Muscle layer of colon (tissue), 2 donors: ENCODE measurements at regions not wholly inside any gene's neighbourhood (a gene's known extent, or its start where the extent isn't known, plus 50 kb on each side); places are given as distances from the start of the nearest gene placed in this dataset.

Source experiments
- H3K27ac ChIP-seq: one replicate; pipeline ENCODE4 v1.7.0; 2013; ENCODE audit warnings: low read depth, mild to moderate bottlenecking, low read length, moderate library complexity
- H3K27me3 ChIP-seq, 2 donors: one replicate each; pipeline ENCODE4 v1.7.0; 2013; ENCODE audit warnings: low read length in 2 of 2, mild to moderate bottlenecking in 2 of 2; ENCODE audit not compliant: insufficient read depth in 2 of 2, control insufficient read depth in 1 of 2
- H3K36me3 ChIP-seq: one replicate; pipeline ENCODE4 v1.7.0; 2013; ENCODE audit warnings: mild to moderate bottlenecking, low read length; ENCODE audit not compliant: insufficient read depth
- H3K4me1 ChIP-seq: one replicate; pipeline ENCODE4 v1.7.0; 2013; ENCODE audit warnings: mild to moderate bottlenecking, low read length; ENCODE audit not compliant: insufficient read depth
- H3K4me3 ChIP-seq, 2 donors: one replicate each; pipeline ENCODE4 v1.7.0; 2013; ENCODE audit warnings: low read length in 2 of 2, low read depth in 1 of 2, mild to moderate bottlenecking in 1 of 2, moderate library complexity in 1 of 2
- H3K9ac ChIP-seq: one replicate; pipeline ENCODE4 v1.7.0; 2013; ENCODE audit warnings: low read length
- H3K9me3 ChIP-seq: one replicate; pipeline ENCODE4 v1.7.0; 2013; ENCODE audit warnings: mild to moderate bottlenecking, low read length
- donor health status: abdominal sarcoma.
- donor health status: Adenocarcinoma of cecum.

DNA sequence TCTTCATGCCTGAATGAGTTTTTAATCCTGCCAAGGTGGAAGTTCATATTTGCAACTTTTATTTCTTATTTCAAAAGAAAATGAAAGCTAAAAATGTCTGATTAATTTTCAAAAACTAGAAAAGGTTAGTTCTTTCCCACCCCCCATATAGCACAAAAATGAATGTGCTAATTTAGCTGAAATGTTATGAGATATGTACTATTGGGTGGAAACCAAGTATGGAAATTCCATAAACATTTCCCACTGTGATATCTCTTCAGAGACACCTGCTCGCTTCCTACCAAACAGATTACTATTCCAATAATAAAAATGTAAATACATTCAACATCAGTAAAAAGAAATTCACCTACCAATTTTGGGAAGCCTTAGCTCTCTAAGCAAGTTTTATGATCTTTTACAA lies 678.6 kb upstream of the ID4 start:
- Histone ChIP-seq H3K27me3 (no peaks in the 10 kb centered on the region), H3K9ac (no peak overlapping the region), H3K27ac (no peak overlapping the region), H3K4me3 (no peak overlapping the region), H3K9me3 (no peaks in the 10 kb centered on the region), H3K36me3 (no peaks in the 10 kb centered on the region), H3K4me1 (peaks cover 14% of the 10 kb centered on the region)

DNA sequence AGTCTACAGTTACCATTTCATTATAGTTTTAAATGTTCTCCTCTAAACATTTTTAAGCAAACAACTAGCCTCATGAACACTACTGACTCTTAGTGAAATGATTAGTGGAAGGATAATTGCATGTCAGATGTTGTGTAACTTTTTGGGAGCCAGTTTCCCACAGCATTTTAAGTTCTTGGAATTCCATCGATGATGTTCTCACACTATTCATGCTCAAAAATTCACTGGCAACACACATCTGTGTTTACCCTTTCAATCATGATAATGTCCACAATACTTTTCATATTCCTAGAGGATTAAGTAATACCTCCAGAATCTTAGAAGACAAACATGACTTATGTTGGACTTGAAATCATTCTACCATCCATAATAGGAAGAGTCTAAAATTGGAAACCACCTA lies 678.1 kb upstream of the ID4 start:
- Histone ChIP-seq H3K27ac (no peak overlapping the region), H3K9ac (no peak overlapping the region), H3K36me3 (no peaks in the 10 kb centered on the region), H3K4me1 (peaks cover 9% of the 10 kb centered on the region), H3K9me3 (no peaks in the 10 kb centered on the region), H3K4me3 (no peak overlapping the region), H3K27me3 (no peaks in the 10 kb centered on the region)

DNA sequence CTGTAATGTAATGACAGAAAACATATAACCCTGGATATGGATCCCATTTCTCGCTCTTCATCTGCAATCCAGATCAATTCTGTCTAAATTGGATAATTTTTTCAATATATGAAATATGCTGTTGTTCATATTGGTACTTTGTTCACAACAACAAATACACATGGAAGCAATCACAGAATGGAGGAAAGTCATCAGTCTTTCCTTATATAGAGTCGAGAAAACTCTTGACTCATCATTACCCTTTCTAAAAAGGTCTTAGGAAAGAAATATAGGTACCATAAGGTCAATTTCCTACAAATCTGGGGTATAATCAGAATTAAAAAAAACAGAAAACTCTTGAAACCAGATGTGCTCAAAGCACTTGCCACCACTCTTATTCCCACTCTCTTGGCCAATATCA lies 677.6 kb upstream of the ID4 start:
- Histone ChIP-seq H3K27me3 (no peaks in the 10 kb centered on the region), H3K27ac (no peak overlapping the region), H3K9ac (no peak overlapping the region), H3K4me3 (no peak overlapping the region), H3K36me3 (no peaks in the 10 kb centered on the region), H3K9me3 (no peaks in the 10 kb centered on the region), H3K4me1 (peaks cover 4% of the 10 kb centered on the region)

DNA sequence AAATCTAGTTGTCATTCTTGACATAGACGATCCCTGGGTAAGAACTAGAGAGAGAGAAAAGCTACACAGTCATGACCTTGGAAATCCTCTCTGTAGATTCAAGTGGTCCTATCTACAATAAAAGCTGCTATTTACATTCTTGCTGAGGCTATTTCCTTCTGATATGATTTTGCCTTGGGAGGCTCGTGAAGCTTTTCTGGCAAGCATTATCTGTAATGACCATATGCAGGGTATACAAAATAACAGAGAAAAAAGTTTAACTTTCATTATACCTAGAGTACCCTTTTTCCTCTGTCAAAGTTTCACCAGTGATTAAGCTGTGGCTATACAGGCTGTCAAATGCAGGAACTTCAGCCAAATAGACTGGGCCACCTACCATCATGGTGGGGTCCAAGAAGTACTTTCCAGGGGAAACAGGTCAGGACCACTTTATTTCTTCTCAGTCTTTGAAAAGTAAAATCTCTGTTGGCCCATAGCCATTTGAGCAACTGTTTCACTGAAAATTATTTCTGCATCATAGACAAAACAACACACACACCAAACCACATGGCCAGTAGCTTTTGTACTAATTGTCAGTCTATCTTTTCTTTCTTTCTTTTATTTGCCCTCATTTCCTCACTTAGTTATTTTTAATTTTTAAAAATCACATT lies 677.0 kb upstream of the ID4 start:
- no peaks in the 10 kb centered on the region for H3K36me3 ChIP-seq
- H3K27me3 ChIP-seq = no peaks in the 10 kb centered on the region
- no peak overlapping the region for H3K4me3 ChIP-seq
- H3K9me3 ChIP-seq = no peaks in the 10 kb centered on the region
- no peaks in the 10 kb centered on the region for H3K4me1 ChIP-seq
- no peak overlapping the region for H3K27ac ChIP-seq
- H3K9ac ChIP-seq = no peak overlapping the region

DNA sequence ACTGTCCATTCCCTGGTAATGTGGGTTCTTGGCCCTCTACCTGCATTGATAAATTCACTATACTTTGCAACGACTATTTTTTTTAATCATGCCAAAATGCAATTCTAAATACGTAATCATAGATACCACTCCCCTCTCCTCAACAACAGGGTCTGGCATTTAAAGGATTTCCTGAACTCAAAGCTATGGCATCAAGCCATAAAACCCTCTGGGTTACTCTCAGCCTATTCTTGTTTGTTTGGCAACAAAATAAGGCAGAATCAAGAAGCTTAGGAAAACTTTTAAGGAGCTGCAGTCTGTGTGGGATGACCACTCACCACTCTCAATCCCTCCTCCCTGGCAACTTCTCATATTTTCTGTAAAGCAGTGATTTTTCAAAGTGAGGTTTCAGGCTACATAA lies 669.9 kb upstream of the ID4 start:
- Histone ChIP-seq H3K4me3 (no peak overlapping the region), H3K9me3 (no peaks in the 10 kb centered on the region)

DNA sequence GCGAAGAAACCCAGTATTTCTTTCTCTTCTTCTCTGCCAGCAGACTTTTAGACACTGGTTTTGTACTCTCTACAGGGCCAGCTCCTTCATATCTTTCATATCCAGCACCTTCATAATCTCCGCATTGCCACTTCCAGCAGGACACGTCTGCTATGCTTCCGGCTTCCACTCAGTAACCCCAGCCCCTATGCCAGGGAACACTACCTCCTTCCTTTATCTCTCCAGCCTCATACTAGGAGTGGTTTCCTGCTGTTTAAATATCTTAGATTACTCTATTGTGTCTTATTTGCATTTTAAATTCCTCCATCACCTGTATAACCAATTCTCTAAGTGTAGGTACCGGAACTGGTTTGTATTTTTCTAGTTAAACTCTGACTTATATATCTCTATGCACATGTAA lies 667.8 kb upstream of the ID4 start:
- Histone ChIP-seq H3K36me3 (no peaks in the 10 kb centered on the region), H3K4me3 (no peak overlapping the region), H3K9ac (no peak overlapping the region), H3K4me1 (no peaks in the 10 kb centered on the region), H3K27ac (no peak overlapping the region), H3K27me3 (no peaks in the 10 kb centered on the region), H3K9me3 (no peaks in the 10 kb centered on the region)

More for the DNA sequence above, 669.9 kb upstream of the ID4 start:
- Histone ChIP-seq H3K36me3 (no peaks in the 10 kb centered on the region), H3K27me3 (no peaks in the 10 kb centered on the region), H3K27ac (no peak overlapping the region), H3K4me1 (no peaks in the 10 kb centered on the region), H3K9ac (no peak overlapping the region)

DNA sequence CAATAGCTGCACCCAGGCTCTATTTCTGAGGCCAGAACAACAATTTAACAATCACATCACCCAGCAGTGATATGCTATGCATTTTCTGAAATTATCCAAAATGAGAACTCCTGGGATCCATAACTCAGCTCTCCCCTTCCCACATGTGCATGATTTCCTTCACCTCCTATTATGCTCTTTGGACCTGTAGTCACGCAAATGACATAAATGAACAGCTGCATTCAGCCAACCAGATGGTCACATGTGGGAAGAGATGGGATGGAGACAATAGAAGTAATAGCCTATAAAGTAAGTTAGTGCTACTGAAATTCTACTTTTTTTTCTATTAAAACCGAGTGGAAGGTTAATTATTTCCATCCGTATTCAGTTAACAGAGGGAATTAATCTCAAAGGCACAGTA lies 662.1 kb upstream of the ID4 start:
- Histone ChIP-seq H3K9ac (no peak overlapping the region), H3K9me3 (no peaks in the 10 kb centered on the region), H3K27ac (no peak overlapping the region), H3K27me3 (no peaks in the 10 kb centered on the region), H3K36me3 (no peaks in the 10 kb centered on the region), H3K4me1 (no peaks in the 10 kb centered on the region), H3K4me3 (no peak overlapping the region)

DNA sequence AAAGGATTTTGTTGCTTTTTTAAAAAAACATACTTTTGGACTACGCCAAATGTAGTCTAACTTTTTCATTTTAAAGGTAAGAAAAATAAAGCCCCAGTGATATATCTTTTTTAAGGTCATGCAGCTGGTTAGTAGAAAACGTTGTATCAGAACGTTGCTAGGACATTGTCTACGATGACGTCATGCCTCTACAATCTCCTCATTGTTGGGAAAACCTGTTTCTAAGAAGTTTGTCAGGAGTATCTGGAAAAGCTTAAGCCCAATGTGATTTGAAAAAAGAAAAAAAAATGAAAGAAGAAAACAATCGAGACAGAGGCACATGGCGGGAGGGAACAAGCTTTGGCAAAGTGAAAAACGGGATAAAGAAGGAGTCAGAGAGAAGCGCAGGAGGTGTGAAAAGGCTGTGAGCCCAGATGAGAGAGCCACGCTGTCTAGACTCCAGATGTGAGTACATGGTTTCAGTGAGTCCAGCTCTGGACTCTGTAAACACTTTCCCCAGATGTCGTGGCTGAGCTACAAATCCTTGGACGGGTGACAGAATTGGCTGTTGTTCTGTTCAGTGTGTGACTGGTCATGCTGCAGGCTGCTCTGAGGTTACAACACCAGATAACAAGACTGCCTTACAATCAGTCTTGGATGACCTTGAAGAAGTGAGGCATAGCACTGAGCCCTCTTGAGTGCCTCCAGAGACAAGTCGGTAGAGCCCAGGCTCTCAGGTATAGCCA lies 656.7 kb upstream of the ID4 start:
- H3K4me1 ChIP-seq = peaks cover 8% of the 10 kb centered on the region
- no peaks in the 10 kb centered on the region for H3K9me3 ChIP-seq
- no peak overlapping the region for H3K9ac ChIP-seq
- no peaks in the 10 kb centered on the region for H3K27me3 ChIP-seq
- H3K4me3 ChIP-seq = no peak overlapping the region
- no peaks in the 10 kb centered on the region for H3K36me3 ChIP-seq
- H3K27ac ChIP-seq = no peak overlapping the region

DNA sequence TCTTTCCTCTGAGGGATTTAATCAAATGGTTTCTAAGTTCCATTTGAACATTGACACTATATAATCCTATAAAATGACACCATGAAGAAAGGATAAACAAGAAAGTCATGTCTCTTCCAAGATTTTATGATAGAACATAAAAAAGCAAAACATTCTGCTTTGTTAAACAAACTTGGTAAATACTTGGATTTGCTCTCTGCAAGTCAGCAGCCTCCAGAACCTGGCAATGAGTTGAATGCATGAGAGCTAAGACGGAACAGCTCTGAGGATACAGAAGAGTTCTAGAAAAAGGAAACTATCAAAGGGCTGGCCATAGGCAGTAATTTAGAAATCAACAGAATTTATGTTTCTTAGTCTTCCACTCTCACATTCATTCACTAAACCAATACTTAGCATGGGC lies 656.0 kb upstream of the ID4 start:
- Histone ChIP-seq H3K9ac (no peak overlapping the region), H3K36me3 (no peaks in the 10 kb centered on the region), H3K27me3 (no peaks in the 10 kb centered on the region), H3K9me3 (no peaks in the 10 kb centered on the region), H3K4me1 (peaks cover 8% of the 10 kb centered on the region), H3K4me3 (no peak overlapping the region), H3K27ac (no peak overlapping the region)

DNA sequence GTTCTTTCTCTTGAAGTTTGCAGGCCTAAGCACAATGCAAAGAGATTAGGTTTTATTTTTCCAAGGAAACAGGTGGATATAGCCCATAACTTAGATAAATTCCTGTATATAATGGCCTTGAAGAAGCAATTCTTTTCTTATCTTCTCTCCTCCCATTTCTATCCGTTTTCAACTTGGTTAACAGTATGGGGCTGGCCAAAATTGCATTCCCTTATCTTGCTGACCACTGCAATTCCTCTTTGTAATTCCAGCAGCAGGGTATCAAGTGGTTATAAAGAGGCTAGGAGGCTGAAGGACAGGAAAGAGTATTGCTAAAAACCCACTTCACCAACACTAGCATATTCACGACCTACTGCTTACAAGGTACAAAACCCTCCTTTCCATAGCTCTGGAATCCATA lies 643.5 kb upstream of the ID4 start:
- Histone ChIP-seq H3K36me3 (no peaks in the 10 kb centered on the region), H3K4me1 (no peaks in the 10 kb centered on the region), H3K9me3 (no peaks in the 10 kb centered on the region), H3K9ac (no peak overlapping the region), H3K27ac (no peak overlapping the region), H3K4me3 (no peak overlapping the region), H3K27me3 (no peaks in the 10 kb centered on the region)

DNA sequence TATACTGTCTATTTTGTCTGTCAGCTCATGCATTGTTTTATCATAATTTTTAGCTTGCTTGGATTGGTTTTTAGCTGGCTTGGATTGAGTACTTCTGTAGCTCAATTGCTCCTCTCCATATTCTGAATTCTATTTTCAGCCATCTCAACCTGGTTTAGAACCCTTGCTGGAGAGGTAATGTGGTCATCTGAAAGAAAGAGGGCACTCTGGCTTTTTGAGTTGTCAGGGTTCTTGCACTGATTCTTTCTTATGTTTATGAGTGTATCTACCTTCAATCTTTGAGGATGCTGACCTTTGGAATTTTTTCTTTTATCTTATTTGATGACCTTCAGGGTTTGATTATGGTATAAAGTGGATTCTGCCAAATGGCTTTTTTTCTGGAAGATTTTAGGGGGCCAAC lies 632.7 kb upstream of the ID4 start:
- Histone ChIP-seq H3K9ac (no peak overlapping the region), H3K4me3 (no peak overlapping the region), H3K36me3 (no peaks in the 10 kb centered on the region)

DNA sequence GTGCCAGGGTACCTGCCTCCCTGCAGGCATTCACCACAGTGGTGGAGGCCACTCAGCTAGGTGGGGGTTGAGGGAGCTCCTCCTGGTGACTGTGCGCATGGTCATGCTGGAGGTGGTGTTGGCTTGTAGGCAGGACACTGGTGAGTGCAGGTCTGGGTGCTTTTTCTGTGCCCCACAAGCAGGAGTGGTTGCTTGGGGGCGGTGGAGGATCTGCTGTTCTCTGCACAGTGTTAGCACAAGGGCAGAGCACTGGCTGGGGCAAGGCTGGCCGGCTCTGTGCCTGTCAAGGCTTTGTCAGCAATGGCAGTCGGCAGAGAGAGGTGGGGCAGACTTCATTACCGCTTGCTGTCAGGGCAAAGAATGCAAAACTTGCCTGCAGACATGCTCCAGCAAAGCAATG lies 632.1 kb upstream of the ID4 start:
- no peaks in the 10 kb centered on the region for H3K36me3 ChIP-seq
- no peak overlapping the region for H3K9ac ChIP-seq

More for the DNA sequence above, 632.7 kb upstream of the ID4 start:
- Histone ChIP-seq H3K27me3 (no peaks in the 10 kb centered on the region), H3K4me1 (no peaks in the 10 kb centered on the region), H3K9me3 (no peaks in the 10 kb centered on the region), H3K27ac (no peak overlapping the region)

More for the DNA sequence above, 632.1 kb upstream of the ID4 start:
- Histone ChIP-seq H3K4me1 (no peaks in the 10 kb centered on the region), H3K27me3 (no peaks in the 10 kb centered on the region), H3K4me3 (no peak overlapping the region), H3K27ac (no peak overlapping the region), H3K9me3 (no peaks in the 10 kb centered on the region)
